Dendritic cell treated with granulocyte-macrophage colony-stimulating factor and Interleukin-4, amounts not matched to agents 40 ng/mL and 50 ng/mL, for 4 days (primary cell): ENCODE measurements at regions not wholly inside any gene's neighbourhood (a gene's known extent, or its start where the extent isn't known, plus 50 kb on each side); places are given as distances from the start of the nearest gene placed in this dataset.
"Not testable (repeated sequence)": the region's sequence is repeated elsewhere in the genome, so short reads cannot be mapped to it uniquely, and the experiment has no call there.

Experiments
- H3K27ac Mint-ChIP-seq: one replicate; pipeline ENCODE4 v1.8.0; 2022; ENCODE audit warnings: mild to moderate bottlenecking, mixed read lengths
- H3K27me3 Mint-ChIP-seq: one replicate; pipeline ENCODE4 v1.8.0; 2022; ENCODE audit warnings: mild to moderate bottlenecking, mixed read lengths
- H3K36me3 Mint-ChIP-seq: one replicate; pipeline ENCODE4 v1.8.0; 2022; ENCODE audit warnings: low read depth, mixed read lengths
- H3K4me1 Mint-ChIP-seq: one replicate; pipeline ENCODE4 v1.8.0; 2022; ENCODE audit warnings: low read depth, mixed read lengths
- H3K4me3 Mint-ChIP-seq: one replicate; pipeline ENCODE4 v1.8.0; 2022; ENCODE audit warnings: mild to moderate bottlenecking, moderate library complexity, mixed read lengths
- H3K9me3 Mint-ChIP-seq: one replicate; pipeline ENCODE4 v1.8.0; 2022; ENCODE audit warnings: mixed read lengths
- intact Hi-C: fragments of 100-400 bp; cut with micrococcal nuclease; formaldehyde crosslinking; loops from one replicate; pipeline ENCODE4 v1.15.0; 2022

DNA sequence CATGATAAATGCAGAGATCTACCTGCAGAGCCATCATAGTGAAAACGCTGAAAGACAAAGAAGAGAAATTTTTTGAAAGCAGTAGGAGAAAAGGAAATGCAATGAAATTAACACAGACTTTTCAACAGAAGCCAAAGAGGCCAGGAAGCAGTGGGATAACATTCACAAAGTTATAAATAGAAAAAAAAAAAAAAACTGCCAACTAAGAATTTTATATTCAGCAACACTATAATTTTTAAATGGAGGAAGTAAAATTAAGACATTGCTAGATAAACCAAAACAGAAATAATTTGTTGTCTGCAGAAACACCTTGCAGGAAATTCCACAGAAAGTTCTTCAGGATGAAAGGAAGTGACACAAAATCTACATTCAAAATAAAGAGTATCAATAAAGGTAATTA lies 591.5 kb upstream of the ID4 start:
- no peaks in the 10 kb centered on the region for H3K4me1 Mint-ChIP-seq
- no peaks in the 10 kb centered on the region for H3K27me3 Mint-ChIP-seq
- H3K4me3 Mint-ChIP-seq, result no peak overlapping the region
- intact Hi-C loops, result no loop called here
- H3K36me3 Mint-ChIP-seq, result no peaks in the 10 kb centered on the region
- no peak overlapping the region for H3K27ac Mint-ChIP-seq
- H3K9me3 Mint-ChIP-seq, result peaks cover 79% of the 10 kb centered on the region

DNA sequence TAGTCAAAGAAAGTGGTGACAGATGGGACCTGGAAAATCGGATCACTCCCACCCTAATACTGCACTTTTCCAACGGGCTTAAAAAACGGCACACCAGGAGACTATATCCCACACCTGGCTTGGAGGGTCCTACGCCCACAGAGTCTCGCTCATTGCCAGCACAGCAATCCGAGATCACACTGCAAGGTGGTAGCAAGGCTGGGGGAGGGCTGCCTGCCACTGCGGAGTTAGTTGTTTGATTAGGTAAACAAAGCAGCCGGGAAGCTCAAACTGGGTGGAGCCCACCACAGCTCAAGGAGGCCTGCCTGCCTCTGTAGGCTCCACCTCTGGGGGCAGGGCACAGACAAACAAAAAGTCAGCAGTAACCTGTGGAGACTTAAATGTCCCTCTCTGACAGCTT lies 590.0 kb upstream of the ID4 start:
- intact Hi-C loops, H3K4me1 Mint-ChIP-seq, H3K27ac Mint-ChIP-seq, H3K36me3 Mint-ChIP-seq, H3K4me3 Mint-ChIP-seq, H3K27me3 Mint-ChIP-seq: not testable (repeated sequence)
- peaks cover 69% of the 10 kb centered on the region for H3K9me3 Mint-ChIP-seq

DNA sequence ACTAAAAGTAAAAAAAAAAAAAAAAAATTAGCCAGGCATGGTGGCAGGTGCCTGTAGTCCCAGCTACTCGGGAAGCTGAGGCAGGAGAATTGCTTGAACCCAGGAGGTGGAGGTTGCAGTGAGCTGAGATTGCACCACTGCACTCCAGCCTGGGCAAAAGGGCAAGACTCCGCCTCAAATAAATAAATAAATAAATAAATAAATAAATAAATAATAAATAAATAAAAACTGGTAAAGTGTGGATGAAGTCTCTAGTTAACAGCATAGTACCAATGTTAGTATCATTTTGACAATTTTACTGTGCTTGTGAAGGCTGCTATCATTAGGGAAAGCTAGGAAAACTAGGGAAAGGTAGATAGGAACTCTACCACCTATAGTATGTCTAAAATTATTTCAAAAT lies 581.0 kb upstream of the ID4 start:
- intact Hi-C loops, result loop anchor here (10.0 kb wide), 2 partner anchors 99 to 311 kb away; no protein-coding TSS in a partner anchor
- H3K4me3 Mint-ChIP-seq, H3K4me1 Mint-ChIP-seq, H3K27ac Mint-ChIP-seq, H3K27me3 Mint-ChIP-seq, H3K36me3 Mint-ChIP-seq: not testable (repeated sequence)
- peaks cover 16% of the 10 kb centered on the region for H3K9me3 Mint-ChIP-seq

DNA sequence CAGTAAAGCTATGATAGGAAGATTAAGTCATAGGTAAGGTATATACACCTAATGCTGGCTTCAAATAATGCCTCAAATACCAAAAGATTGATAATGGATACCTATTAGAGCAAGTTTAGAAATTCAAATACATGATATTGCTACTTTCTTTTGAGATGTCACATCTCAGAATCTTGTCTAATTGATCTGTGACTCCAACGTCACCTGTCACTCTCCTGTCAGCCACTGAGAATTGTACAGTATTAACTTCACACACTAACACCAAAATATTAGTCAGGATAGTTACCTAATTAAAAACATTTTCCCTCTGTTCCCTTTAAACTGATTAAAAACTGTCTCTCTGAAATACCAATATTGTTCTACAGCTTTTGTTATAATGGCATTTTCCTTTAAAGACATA lies 575.5 kb upstream of the ID4 start:
- H3K4me3 Mint-ChIP-seq, result no peak overlapping the region
- H3K27ac Mint-ChIP-seq, result no peak overlapping the region
- intact Hi-C loops, result no loop called here
- no peaks in the 10 kb centered on the region for H3K4me1 Mint-ChIP-seq
- H3K27me3 Mint-ChIP-seq, result no peaks in the 10 kb centered on the region
- no peaks in the 10 kb centered on the region for H3K36me3 Mint-ChIP-seq
- H3K9me3 Mint-ChIP-seq, result peaks cover 20% of the 10 kb centered on the region

DNA sequence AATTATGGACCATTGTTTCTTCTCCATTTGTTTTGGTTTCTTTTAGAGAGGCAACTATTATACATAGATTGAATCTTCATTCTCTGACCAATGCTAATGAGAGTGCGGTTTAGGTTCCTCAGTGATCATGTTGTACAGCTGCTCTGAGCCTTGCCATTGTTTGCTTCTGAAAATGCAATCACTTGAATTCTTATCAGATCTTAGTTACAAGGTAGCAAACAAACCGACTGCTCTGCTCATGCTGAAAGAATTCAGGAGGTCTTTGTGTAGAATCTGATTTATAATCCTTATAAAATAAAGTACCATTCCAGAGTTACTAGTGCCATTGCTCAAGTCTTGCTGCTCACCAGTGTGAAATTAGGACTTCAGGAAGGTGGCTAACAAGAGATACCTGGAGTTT lies 569.1 kb upstream of the ID4 start:
- intact Hi-C loops, result no loop called here
- Mint-ChIP-seq H3K9me3 (peaks cover 69% of the 10 kb centered on the region), H3K27me3 (no peaks in the 10 kb centered on the region), H3K27ac (no peak overlapping the region), H3K36me3 (no peaks in the 10 kb centered on the region), H3K4me1 (no peaks in the 10 kb centered on the region), H3K4me3 (no peak overlapping the region)

DNA sequence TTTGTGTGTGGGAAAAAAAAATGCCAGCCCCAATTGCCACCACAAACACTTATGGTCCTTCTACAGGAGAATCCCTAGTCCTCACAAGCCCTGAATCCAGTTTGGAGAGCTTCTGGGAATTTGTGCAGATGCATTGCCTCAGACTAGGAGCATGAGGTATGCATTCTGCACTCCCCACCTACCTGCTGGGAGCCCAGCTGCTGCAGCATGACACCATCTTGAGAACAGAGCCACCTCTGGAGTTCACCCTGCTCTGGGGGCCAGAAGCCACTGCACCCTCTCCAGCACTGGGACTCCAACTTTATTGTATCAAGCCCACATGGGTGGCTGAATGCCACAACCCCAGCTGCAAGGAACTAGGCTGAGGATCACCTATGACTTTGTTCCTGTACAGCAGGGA lies 568.5 kb upstream of the ID4 start:
- Mint-ChIP-seq H3K9me3 (peaks cover 73% of the 10 kb centered on the region), H3K4me3 (no peak overlapping the region), H3K36me3 (no peaks in the 10 kb centered on the region), H3K27ac (no peak overlapping the region), H3K4me1 (no peaks in the 10 kb centered on the region), H3K27me3 (no peaks in the 10 kb centered on the region)
- intact Hi-C loops, result no loop called here

DNA sequence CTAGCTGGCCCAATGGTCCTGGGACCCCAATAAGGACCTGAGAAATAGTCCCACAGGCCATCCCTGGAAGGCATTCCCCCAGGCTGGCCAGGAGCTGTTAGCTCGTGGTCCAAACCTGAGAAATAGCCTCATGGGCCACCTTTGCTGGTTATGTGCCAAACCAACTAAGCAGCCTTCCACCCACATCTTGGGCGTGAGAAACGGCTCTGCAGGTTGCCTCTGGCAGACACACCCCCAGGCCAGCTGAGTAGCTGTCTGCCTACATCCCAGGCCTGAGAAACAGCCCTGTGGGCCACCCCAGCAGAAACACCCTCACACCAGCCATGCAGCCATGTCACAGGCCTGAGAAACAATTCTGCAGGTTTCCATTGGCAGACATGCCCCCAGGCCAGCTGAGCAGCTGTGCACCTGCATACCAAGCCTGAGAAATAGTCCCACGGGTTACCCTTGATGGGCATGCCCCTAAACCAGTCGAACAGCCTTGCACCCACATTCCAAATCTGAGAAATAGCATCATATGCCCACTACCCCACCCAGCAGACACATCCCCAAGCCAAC lies 567.8 kb upstream of the ID4 start:
- intact Hi-C loops, result no loop called here
- no peak overlapping the region for H3K27ac Mint-ChIP-seq
- H3K36me3 Mint-ChIP-seq, result no peaks in the 10 kb centered on the region
- H3K9me3 Mint-ChIP-seq, result peaks cover 73% of the 10 kb centered on the region
- H3K4me3 Mint-ChIP-seq, result no peak overlapping the region
- no peaks in the 10 kb centered on the region for H3K4me1 Mint-ChIP-seq
- H3K27me3 Mint-ChIP-seq, result no peaks in the 10 kb centered on the region

DNA sequence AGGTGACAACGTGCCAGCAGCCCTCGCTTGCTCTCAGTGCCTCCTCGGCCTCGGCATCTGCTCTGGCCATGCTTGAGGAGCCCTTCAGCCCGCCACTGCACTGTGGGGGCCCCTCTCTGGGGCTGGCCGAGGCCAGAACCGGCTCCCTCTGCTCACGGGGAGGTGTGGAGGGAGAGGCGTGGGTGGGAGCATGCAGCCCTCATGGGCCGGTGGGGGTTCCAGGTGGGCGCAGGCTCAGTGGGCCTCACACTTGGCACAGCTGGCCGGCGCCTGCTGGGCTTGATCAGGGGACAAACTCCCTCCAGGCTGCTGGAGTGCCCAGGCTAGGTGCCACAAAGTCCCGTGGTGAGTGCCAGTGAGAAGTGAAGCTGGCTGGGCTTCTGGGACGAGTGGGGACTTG lies 566.6 kb upstream of the ID4 start:
- Mint-ChIP-seq H3K9me3 (peaks cover 73% of the 10 kb centered on the region), H3K27me3 (no peaks in the 10 kb centered on the region), H3K4me1 (no peaks in the 10 kb centered on the region), H3K36me3 (no peaks in the 10 kb centered on the region), H3K4me3 (no peak overlapping the region), H3K27ac (no peak overlapping the region)
- intact Hi-C loops, result no loop called here

DNA sequence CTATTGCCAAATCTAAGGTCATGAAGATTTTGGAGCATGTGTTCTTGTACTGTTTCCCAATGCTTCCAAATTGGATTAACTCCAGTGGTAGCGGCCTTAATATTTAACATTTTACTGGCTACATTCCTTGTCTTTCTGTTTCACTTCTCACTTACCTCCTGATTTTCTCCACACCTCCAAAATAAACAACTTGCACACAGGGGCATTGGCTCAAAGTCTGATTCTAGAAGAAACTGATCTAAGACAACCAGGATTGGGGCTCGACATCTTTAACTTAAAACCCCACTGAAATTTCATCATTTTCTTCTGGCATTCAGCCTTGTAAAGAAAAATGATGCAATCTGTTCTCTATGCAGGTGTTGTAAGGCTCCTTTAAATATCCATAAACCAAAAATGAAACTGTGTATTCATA lies 557.9 kb upstream of the ID4 start:
- Mint-ChIP-seq H3K36me3 (no peaks in the 10 kb centered on the region), H3K27me3 (no peaks in the 10 kb centered on the region), H3K4me3 (no peak overlapping the region), H3K4me1 (no peaks in the 10 kb centered on the region), H3K27ac (no peak overlapping the region), H3K9me3 (peaks cover 44% of the 10 kb centered on the region)
- intact Hi-C loops, result no loop called here

DNA sequence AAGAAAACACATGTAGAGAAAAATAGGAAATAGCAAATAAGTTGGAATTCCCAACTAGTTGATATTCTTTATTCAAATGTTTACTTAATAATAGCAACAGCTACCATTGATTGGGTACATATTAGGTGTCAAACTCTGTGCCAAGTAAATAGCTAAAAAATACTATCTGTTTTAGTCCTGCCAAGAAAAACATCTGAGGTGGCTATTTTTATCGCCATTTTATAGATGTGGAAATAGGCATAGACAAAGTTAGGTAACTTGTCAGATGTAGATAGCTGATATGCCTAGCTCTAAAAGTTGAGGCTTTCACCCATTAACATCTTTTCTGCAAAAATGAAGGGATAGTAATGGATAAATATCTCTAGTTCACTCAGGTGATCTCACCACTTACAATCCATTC lies 549.2 kb upstream of the ID4 start:
- H3K9me3 Mint-ChIP-seq, result peaks cover 9% of the 10 kb centered on the region
- H3K27ac Mint-ChIP-seq, result no peak overlapping the region
- no peaks in the 10 kb centered on the region for H3K4me1 Mint-ChIP-seq
- no peaks in the 10 kb centered on the region for H3K27me3 Mint-ChIP-seq
- H3K4me3 Mint-ChIP-seq, result no peak overlapping the region
- H3K36me3 Mint-ChIP-seq, result no peaks in the 10 kb centered on the region
- intact Hi-C loops, result no loop called here

DNA sequence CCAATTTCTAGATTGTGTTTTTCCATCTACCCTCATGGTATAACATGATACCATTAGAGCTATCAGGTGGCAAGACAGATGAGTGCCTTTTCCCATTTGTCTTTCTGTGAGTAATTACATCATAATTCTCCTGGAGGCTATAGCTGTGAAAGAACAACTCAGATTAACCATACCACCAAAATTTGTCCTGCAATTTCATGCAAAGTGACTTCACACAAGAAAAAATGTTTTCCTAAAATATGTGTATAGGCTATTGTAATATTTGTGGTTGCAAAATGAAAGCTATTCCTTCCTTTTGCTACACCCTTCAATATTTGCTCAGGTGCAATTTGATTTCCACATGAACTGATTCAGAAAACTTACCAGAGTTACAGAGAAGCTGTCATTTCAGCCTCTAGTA lies 547.7 kb upstream of the ID4 start:
- no peaks in the 10 kb centered on the region for H3K27me3 Mint-ChIP-seq
- peaks cover 9% of the 10 kb centered on the region for H3K9me3 Mint-ChIP-seq
- H3K36me3 Mint-ChIP-seq, result no peaks in the 10 kb centered on the region
- no peak overlapping the region for H3K27ac Mint-ChIP-seq
- no peaks in the 10 kb centered on the region for H3K4me1 Mint-ChIP-seq
- H3K4me3 Mint-ChIP-seq, result no peak overlapping the region
- intact Hi-C loops, result no loop called here

DNA sequence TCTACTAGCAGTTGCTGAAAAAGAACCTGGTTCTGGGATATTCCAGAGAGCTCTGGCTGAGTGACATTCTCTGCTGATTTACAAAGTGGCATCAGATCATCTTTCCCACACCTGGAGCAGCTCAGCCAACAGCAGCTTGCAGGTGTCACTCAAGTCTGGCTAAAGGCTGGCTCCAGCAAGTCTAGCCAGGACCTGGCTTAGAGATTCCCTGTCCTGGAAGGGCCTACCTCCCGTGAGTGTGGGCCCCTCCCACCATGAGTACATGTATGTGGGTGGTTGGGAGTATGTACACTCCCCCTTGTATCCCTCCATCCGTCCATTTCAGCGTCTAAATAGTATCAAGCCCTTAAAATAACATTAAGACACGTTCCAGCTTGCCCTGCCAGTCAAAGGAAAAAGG lies 539.3 kb upstream of the ID4 start:
- H3K36me3 Mint-ChIP-seq, result no peaks in the 10 kb centered on the region
- intact Hi-C loops, result no loop called here
- no peak overlapping the region for H3K27ac Mint-ChIP-seq
- H3K9me3 Mint-ChIP-seq, result peaks cover 20% of the 10 kb centered on the region
- no peak overlapping the region for H3K4me3 Mint-ChIP-seq
- no peaks in the 10 kb centered on the region for H3K27me3 Mint-ChIP-seq
- no peaks in the 10 kb centered on the region for H3K4me1 Mint-ChIP-seq

DNA sequence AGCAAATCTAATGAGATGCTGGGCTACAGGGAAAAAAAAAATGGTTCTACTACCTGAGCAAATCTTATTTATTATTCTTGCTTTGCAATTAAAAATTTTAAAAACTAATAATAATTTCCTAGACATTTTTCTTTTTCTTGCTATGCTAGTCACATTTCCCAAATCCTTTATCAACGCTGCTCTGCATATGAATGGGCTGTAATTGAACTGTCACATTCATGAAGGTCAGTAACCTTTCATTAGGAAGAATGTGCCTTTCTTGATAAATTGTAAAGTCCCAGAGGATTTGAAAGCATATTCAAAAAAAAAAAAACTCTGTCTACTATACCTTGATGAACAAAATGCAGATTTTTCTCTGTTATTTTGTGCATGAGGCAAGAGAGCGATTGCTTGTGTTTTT lies 538.7 kb upstream of the ID4 start:
- Mint-ChIP-seq H3K4me3 (no peak overlapping the region), H3K27ac (no peak overlapping the region), H3K9me3 (peaks cover 22% of the 10 kb centered on the region), H3K36me3 (no peaks in the 10 kb centered on the region), H3K27me3 (no peaks in the 10 kb centered on the region), H3K4me1 (no peaks in the 10 kb centered on the region)
- intact Hi-C loops, result no loop called here

DNA sequence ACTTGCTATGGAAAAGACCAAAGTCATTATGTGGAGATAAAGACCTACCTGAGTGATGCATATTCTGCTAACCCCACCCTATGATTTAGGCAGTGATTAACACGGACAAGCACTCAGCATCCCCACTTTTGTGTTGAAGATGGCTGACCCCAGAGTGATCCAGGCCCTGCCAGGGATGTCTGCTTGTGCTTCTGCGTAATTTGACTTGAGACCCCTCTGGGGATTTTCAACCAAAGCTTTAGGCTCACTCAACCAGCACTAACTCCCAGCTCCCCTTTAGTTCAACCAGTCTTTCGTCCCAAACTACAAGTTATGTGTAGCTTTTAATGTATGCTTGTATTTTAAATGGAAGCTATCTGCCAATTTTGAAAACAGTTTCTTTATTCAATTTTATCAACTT lies 538.0 kb upstream of the ID4 start:
- H3K36me3 Mint-ChIP-seq, result no peaks in the 10 kb centered on the region
- H3K4me3 Mint-ChIP-seq, result no peak overlapping the region
- no peaks in the 10 kb centered on the region for H3K27me3 Mint-ChIP-seq
- intact Hi-C loops, result no loop called here
- H3K9me3 Mint-ChIP-seq, result peaks cover 25% of the 10 kb centered on the region
- H3K27ac Mint-ChIP-seq, result no peak overlapping the region
- no peaks in the 10 kb centered on the region for H3K4me1 Mint-ChIP-seq

DNA sequence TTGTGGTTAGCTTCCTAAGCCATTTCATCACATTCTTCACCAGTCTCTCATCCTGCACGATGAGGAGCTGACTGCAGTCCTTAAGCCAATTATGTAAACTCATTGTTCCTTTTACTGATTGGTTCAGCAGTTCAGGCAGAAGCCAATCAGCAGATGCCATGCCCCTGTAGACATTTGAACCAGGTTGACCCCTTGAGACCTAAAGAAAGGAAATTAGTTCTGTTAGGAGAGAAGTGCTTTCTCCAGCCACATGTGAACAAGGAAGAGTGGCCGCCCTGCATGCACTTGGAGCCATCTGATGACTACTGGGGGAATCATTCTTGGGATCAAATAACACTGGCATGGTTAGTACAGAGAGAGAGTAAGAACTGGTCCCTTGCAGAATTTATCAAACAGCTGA lies 535.2 kb upstream of the ID4 start:
- H3K27ac Mint-ChIP-seq, result no peak overlapping the region
- H3K27me3 Mint-ChIP-seq, result no peaks in the 10 kb centered on the region
- no peak overlapping the region for H3K4me3 Mint-ChIP-seq
- intact Hi-C loops, result no loop called here
- no peaks in the 10 kb centered on the region for H3K36me3 Mint-ChIP-seq
- peaks cover 19% of the 10 kb centered on the region for H3K9me3 Mint-ChIP-seq
- H3K4me1 Mint-ChIP-seq, result no peaks in the 10 kb centered on the region
